Esophagus squamous epithelium (tissue), 4 donors: ENCODE measurements at regions not wholly inside any gene's neighbourhood (a gene's known extent, or its start where the extent isn't known, plus 50 kb on each side); places are given as distances from the start of the nearest gene placed in this dataset.

ENCODE experiments used
- POLR2A ChIP-seq, 4 donors: fragments of 450-650 bp; IDR thresholded peaks; one replicate each; pipeline ENCODE4 v1.6.1; 2017; ENCODE audit warnings: antibody characterized with exemption in 4 of 4, mild to moderate bottlenecking in 4 of 4, moderate library complexity in 3 of 4
- TF ChIP-seq, protein P1 (sequence below), 6 experiments: fragments of 450-650 bp in 4 of 6; fragments of 200-600 bp in 2 of 6; sonication (generic) in 2 of 6; IDR thresholded peaks; one replicate each; pipeline ENCODE4 v1.5.1; 2016 to 2019; ENCODE audit warnings: antibody characterized with exemption in 6 of 6, mild to moderate bottlenecking in 4 of 6, moderate library complexity in 4 of 6

DNA sequence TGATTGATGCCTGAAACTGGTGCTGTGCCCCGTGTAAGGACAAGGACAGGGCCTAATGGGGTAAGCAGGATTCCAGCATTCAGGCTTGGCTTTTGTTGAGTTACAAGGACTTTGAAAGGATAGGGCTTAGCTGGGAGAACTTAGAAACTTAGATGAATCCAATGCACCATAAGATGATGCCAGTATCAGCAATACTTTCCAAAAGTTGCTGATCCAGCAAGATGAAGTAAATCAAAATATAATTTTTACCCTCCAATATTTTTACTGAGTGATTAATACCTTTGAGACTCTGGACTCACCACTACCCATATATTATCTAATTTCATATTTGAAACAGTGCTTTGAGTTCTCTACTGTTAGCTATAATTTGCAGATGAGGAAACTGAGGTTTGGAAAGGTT is 354.5 kb upstream of the ATP5MC3 start:
- TF ChIP-seq, protein P1, sequence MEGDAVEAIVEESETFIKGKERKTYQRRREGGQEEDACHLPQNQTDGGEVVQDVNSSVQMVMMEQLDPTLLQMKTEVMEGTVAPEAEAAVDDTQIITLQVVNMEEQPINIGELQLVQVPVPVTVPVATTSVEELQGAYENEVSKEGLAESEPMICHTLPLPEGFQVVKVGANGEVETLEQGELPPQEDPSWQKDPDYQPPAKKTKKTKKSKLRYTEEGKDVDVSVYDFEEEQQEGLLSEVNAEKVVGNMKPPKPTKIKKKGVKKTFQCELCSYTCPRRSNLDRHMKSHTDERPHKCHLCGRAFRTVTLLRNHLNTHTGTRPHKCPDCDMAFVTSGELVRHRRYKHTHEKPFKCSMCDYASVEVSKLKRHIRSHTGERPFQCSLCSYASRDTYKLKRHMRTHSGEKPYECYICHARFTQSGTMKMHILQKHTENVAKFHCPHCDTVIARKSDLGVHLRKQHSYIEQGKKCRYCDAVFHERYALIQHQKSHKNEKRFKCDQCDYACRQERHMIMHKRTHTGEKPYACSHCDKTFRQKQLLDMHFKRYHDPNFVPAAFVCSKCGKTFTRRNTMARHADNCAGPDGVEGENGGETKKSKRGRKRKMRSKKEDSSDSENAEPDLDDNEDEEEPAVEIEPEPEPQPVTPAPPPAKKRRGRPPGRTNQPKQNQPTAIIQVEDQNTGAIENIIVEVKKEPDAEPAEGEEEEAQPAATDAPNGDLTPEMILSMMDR (IDR thresholded peaks at IDR 0.05) = no peak
- TF ChIP-seq POLR2A (IDR thresholded peaks at IDR 0.05) = no peak
